Muscle layer of duodenum (tissue), 2 donors: ENCODE measurements at regions not wholly inside any gene's neighbourhood (a gene's known extent, or its start where the extent isn't known, plus 50 kb on each side); places are given as distances from the start of the nearest gene placed in this dataset.

Experiments
- H3K27ac ChIP-seq: one replicate; pipeline ENCODE4 v1.7.0; 2013; ENCODE audit warnings: mild to moderate bottlenecking, low read length
- H3K27me3 ChIP-seq: one replicate; pipeline ENCODE4 v1.7.0; 2013; ENCODE audit warnings: low read depth, mild to moderate bottlenecking, control low read depth, low read length
- H3K36me3 ChIP-seq, 2 donors: one replicate each; pipeline ENCODE4 v1.7.0; 2013; ENCODE audit warnings: low read length in 2 of 2, control low read depth in 1 of 2, mild to moderate bottlenecking in 1 of 2; ENCODE audit not compliant: insufficient read depth in 2 of 2, control insufficient read depth in 1 of 2
- H3K4me1 ChIP-seq, 2 donors: one replicate each; pipeline ENCODE4 v1.7.0; 2013; ENCODE audit warnings: low read length in 2 of 2, mild to moderate bottlenecking in 2 of 2, control low read depth in 1 of 2, moderate library complexity in 1 of 2; ENCODE audit not compliant: insufficient read depth in 2 of 2, control insufficient read depth in 1 of 2
- H3K4me3 ChIP-seq, 2 donors: one replicate each; pipeline ENCODE4 v1.7.0; 2013; ENCODE audit warnings: low read length in 2 of 2, low read depth in 1 of 2, mild to moderate bottlenecking in 1 of 2
- H3K9me3 ChIP-seq, 2 donors: one replicate each; pipeline ENCODE4 v1.7.0; 2013; ENCODE audit warnings: low read length in 2 of 2, control low read depth in 1 of 2, mild to moderate bottlenecking in 1 of 2; ENCODE audit not compliant: control insufficient read depth in 1 of 2
- donor health status: healthy.

GRCh38 chr9:80235752-80236151 lies 664.0 kb downstream of the TLE4 start:
- Histone ChIP-seq H3K27me3 (no peaks in the 10 kb centered on the region), H3K27ac (no peak overlapping the region), H3K4me1 (no peaks in the 10 kb centered on the region), H3K4me3 (no peak overlapping the region), H3K9me3 (no peaks in the 10 kb centered on the region), H3K36me3 (no peaks in the 10 kb centered on the region)

GRCh38 chr9:80233906-80234305 lies 662.1 kb downstream of the TLE4 start:
- Histone ChIP-seq H3K4me3 (no peak overlapping the region), H3K27me3 (no peaks in the 10 kb centered on the region), H3K9me3 (peaks cover 0 to 3% of the 10 kb centered on the region in 2 donors), H3K27ac (no peak overlapping the region), H3K36me3 (no peaks in the 10 kb centered on the region), H3K4me1 (no peaks in the 10 kb centered on the region)

- no peak overlapping the region for H3K4me3 ChIP-seq
- H3K36me3 ChIP-seq: no peaks in the 10 kb centered on the region
- H3K27ac ChIP-seq: no peak overlapping the region
- H3K9me3 ChIP-seq: peaks cover 0 to 3% of the 10 kb centered on the region in 2 donors
- H3K4me1 ChIP-seq: no peaks in the 10 kb centered on the region
- H3K27me3 ChIP-seq: no peaks in the 10 kb centered on the region
Observed at GRCh38 chr9:80233102-80233843, 661.5 kb downstream of the TLE4 start.

- no peaks in the 10 kb centered on the region for H3K36me3 ChIP-seq
- peaks cover 0 to 3% of the 10 kb centered on the region in 2 donors for H3K9me3 ChIP-seq
- H3K4me1 ChIP-seq: no peaks in the 10 kb centered on the region
- H3K4me3 ChIP-seq: no peak overlapping the region
- no peaks in the 10 kb centered on the region for H3K27me3 ChIP-seq
- H3K27ac ChIP-seq: no peak overlapping the region
Observed at GRCh38 chr9:80231318-80232236, 659.8 kb downstream of the TLE4 start.

- Histone ChIP-seq H3K27me3 (no peaks in the 10 kb centered on the region), H3K9me3 (no peaks in the 10 kb centered on the region), H3K4me3 (no peak overlapping the region), H3K4me1 (no peaks in the 10 kb centered on the region), H3K27ac (no peak overlapping the region), H3K36me3 (no peaks in the 10 kb centered on the region)
Observed at GRCh38 chr9:80223897-80224296, 652.1 kb downstream of the TLE4 start.

- H3K27ac ChIP-seq: no peak overlapping the region
- H3K27me3 ChIP-seq: no peaks in the 10 kb centered on the region
- H3K9me3 ChIP-seq: no peaks in the 10 kb centered on the region
- H3K36me3 ChIP-seq: no peaks in the 10 kb centered on the region
- H3K4me1 ChIP-seq: no peaks in the 10 kb centered on the region
- no peak overlapping the region for H3K4me3 ChIP-seq
Observed at GRCh38 chr9:80222466-80223169, 650.9 kb downstream of the TLE4 start.

GRCh38 chr9:80218328-80218727 lies 646.6 kb downstream of the TLE4 start:
- no peaks in the 10 kb centered on the region for H3K9me3 ChIP-seq

GRCh38 chr9:80213613-80214012 lies 641.8 kb downstream of the TLE4 start:
- Histone ChIP-seq H3K36me3 (no peaks in the 10 kb centered on the region), H3K27ac (no peak overlapping the region), H3K4me3 (no peak overlapping the region), H3K4me1 (no peaks in the 10 kb centered on the region), H3K9me3 (peaks cover 0 to 6% of the 10 kb centered on the region in 2 donors), H3K27me3 (no peaks in the 10 kb centered on the region)

More at GRCh38 chr9:80218328-80218727, 646.6 kb downstream of the TLE4 start:
- no peak overlapping the region for H3K27ac ChIP-seq
- H3K27me3 ChIP-seq: no peaks in the 10 kb centered on the region
- H3K36me3 ChIP-seq: no peaks in the 10 kb centered on the region
- H3K4me3 ChIP-seq: no peak overlapping the region
- no peaks in the 10 kb centered on the region for H3K4me1 ChIP-seq

- Histone ChIP-seq H3K27ac (no peak overlapping the region), H3K27me3 (no peaks in the 10 kb centered on the region), H3K4me1 (no peaks in the 10 kb centered on the region), H3K4me3 (no peak overlapping the region), H3K9me3 (peaks cover 0 to 6% of the 10 kb centered on the region in 2 donors), H3K36me3 (no peaks in the 10 kb centered on the region)
Observed at GRCh38 chr9:80208696-80209095, 636.9 kb downstream of the TLE4 start.

- no peaks in the 10 kb centered on the region for H3K36me3 ChIP-seq
- no peaks in the 10 kb centered on the region for H3K9me3 ChIP-seq
- no peak overlapping the region for H3K4me3 ChIP-seq
- no peaks in the 10 kb centered on the region for H3K4me1 ChIP-seq
- no peaks in the 10 kb centered on the region for H3K27me3 ChIP-seq
- no peak overlapping the region for H3K27ac ChIP-seq
Observed at GRCh38 chr9:80204054-80204453, 632.3 kb downstream of the TLE4 start.

GRCh38 chr9:80197661-80198060 lies 625.9 kb downstream of the TLE4 start:
- no peaks in the 10 kb centered on the region for H3K27me3 ChIP-seq
- H3K4me3 ChIP-seq: no peak overlapping the region
- no peaks in the 10 kb centered on the region for H3K9me3 ChIP-seq
- no peak overlapping the region for H3K27ac ChIP-seq
- H3K36me3 ChIP-seq: no peaks in the 10 kb centered on the region
- no peaks in the 10 kb centered on the region for H3K4me1 ChIP-seq
